ENCODE measurements at regions not wholly inside any gene's neighbourhood (a gene's known extent, or its start where the extent isn't known, plus 50 kb on each side); places are given as distances from the start of the nearest gene placed in this dataset.

GRCh38 chr12:24062642-24063245 is 113.3 kb upstream of the SOX5 start:
- H3K4me3 ChIP-seq (ENCODE audit: low read depth, low read length, poor library complexity, severe bottlenecking) = no peak overlapping the region
- no peaks in the 10 kb centered on the region for H3F3A ChIP-seq (ENCODE audit: insufficient read depth, low read length)
- no peak overlapping the region for H3K9ac ChIP-seq (ENCODE audit: low read length)
- no peaks in the 10 kb centered on the region for H3K36me3 ChIP-seq (ENCODE audit: insufficient read depth, low read length)
- H3K79me2 ChIP-seq (ENCODE audit: insufficient read depth, low read length) = no peaks in the 10 kb centered on the region
- H3K4me2 ChIP-seq (ENCODE audit: low read length) = no peak overlapping the region
- no peaks in the 10 kb centered on the region for H3K9me3 ChIP-seq (ENCODE audit: low read length)
- TF ChIP-seq EZH2 (IDR thresholded peaks at IDR 0.05; ENCODE audit: borderline replicate concordance, low read length) (no peak), CTCF (IDR thresholded peaks at IDR 0.05; ENCODE audit: low read length) (no peak)
- no peak overlapping the region for H2AFZ ChIP-seq (ENCODE audit: low read length)
- no peaks in the 10 kb centered on the region for H3K27me3 ChIP-seq (ENCODE audit: insufficient read depth, low read length)
- no peak overlapping the region for H3K27ac ChIP-seq (ENCODE audit: low read depth, low read length, poor library complexity, severe bottlenecking)
- no peaks in the 10 kb centered on the region for H4K20me1 ChIP-seq (ENCODE audit: insufficient read depth, low read length)
- H3K4me1 ChIP-seq (ENCODE audit: insufficient read depth, low read length, severe bottlenecking) = no peaks in the 10 kb centered on the region
- no peaks in the 10 kb centered on the region for H3K9me2 ChIP-seq (ENCODE audit: low read depth, low read length)

GRCh38 chr12:24060089-24060488 is 110.6 kb upstream of the SOX5 start:
- TF ChIP-seq CTCF (IDR thresholded peaks at IDR 0.05; ENCODE audit: low read length) (no peak), EZH2 (IDR thresholded peaks at IDR 0.05; ENCODE audit: borderline replicate concordance, low read length) (no peak)
- Histone ChIP-seq H3K36me3 (ENCODE audit: insufficient read depth, low read length) (no peaks in the 10 kb centered on the region), H2AFZ (ENCODE audit: low read length) (no peak overlapping the region)

GRCh38 chr12:24057920-24058476 is 108.5 kb upstream of the SOX5 start:
- H2AFZ ChIP-seq (ENCODE audit: low read length) = no peak overlapping the region
- no peaks in the 10 kb centered on the region for H3K27me3 ChIP-seq (ENCODE audit: insufficient read depth, low read length)
- no peaks in the 10 kb centered on the region for H4K20me1 ChIP-seq (ENCODE audit: insufficient read depth, low read length)
- H3K9ac ChIP-seq (ENCODE audit: low read length) = no peak overlapping the region
- H3K4me2 ChIP-seq (ENCODE audit: low read length) = no peak overlapping the region
- TF ChIP-seq CTCF (IDR thresholded peaks at IDR 0.05; ENCODE audit: low read length) = no peak
- TF ChIP-seq EZH2 (IDR thresholded peaks at IDR 0.05; ENCODE audit: borderline replicate concordance, low read length) = no peak
- no peaks in the 10 kb centered on the region for H3K4me1 ChIP-seq (ENCODE audit: insufficient read depth, low read length, severe bottlenecking)
- no peaks in the 10 kb centered on the region for H3K9me2 ChIP-seq (ENCODE audit: low read depth, low read length)
- no peaks in the 10 kb centered on the region for H3K36me3 ChIP-seq (ENCODE audit: insufficient read depth, low read length)
- no peak overlapping the region for H3K27ac ChIP-seq (ENCODE audit: low read depth, low read length, poor library complexity, severe bottlenecking)
- no peaks in the 10 kb centered on the region for H3K79me2 ChIP-seq (ENCODE audit: insufficient read depth, low read length)
- no peak overlapping the region for H3K4me3 ChIP-seq (ENCODE audit: low read depth, low read length, poor library complexity, severe bottlenecking)
- no peaks in the 10 kb centered on the region for H3F3A ChIP-seq (ENCODE audit: insufficient read depth, low read length)
- H3K9me3 ChIP-seq (ENCODE audit: low read length) = no peaks in the 10 kb centered on the region

More at GRCh38 chr12:24060089-24060488, 110.6 kb upstream of the SOX5 start:
- H3K79me2 ChIP-seq (ENCODE audit: insufficient read depth, low read length) = no peaks in the 10 kb centered on the region
- H3F3A ChIP-seq (ENCODE audit: insufficient read depth, low read length) = no peaks in the 10 kb centered on the region
- H4K20me1 ChIP-seq (ENCODE audit: insufficient read depth, low read length) = no peaks in the 10 kb centered on the region
- H3K4me1 ChIP-seq (ENCODE audit: insufficient read depth, low read length, severe bottlenecking) = no peaks in the 10 kb centered on the region
- no peaks in the 10 kb centered on the region for H3K9me3 ChIP-seq (ENCODE audit: low read length)
- H3K27me3 ChIP-seq (ENCODE audit: insufficient read depth, low read length) = no peaks in the 10 kb centered on the region
- H3K9ac ChIP-seq (ENCODE audit: low read length) = no peak overlapping the region
- H3K4me2 ChIP-seq (ENCODE audit: low read length) = no peak overlapping the region
- no peak overlapping the region for H3K4me3 ChIP-seq (ENCODE audit: low read depth, low read length, poor library complexity, severe bottlenecking)
- no peak overlapping the region for H3K27ac ChIP-seq (ENCODE audit: low read depth, low read length, poor library complexity, severe bottlenecking)
- H3K9me2 ChIP-seq (ENCODE audit: low read depth, low read length) = no peaks in the 10 kb centered on the region
